GM23338 (cell line): ENCODE measurements at regions not wholly inside any gene's neighbourhood (a gene's known extent, or its start where the extent isn't known, plus 50 kb on each side); places are given as distances from the start of the nearest gene placed in this dataset.

Experiments used
- ATAC-seq: fragments of 200-7000 bp; cut with Tn5 transposase; 3 replicates; pipeline ENCODE4 v1.9.1; 2020
- DNase-seq: peaks from one replicate; pipeline ENCODE4 v3.0.0-alpha.2; 2015; ENCODE audit warnings: low spot score
- H2AFZ ChIP-seq: fragments of 200-600 bp; sonication (generic); 2 replicates; pipeline ENCODE4 v1.8.0; 2016; ENCODE audit warnings: antibody characterized with exemption, mild to moderate bottlenecking, moderate library complexity
- H3F3A ChIP-seq: fragments of 200-600 bp; sonication (generic); replicated peaks from 2 replicates; pipeline ENCODE4 v1.8.0; 2017; ENCODE audit warnings: antibody characterized with exemption, mixed run types, low read depth
- H3K27ac ChIP-seq: fragments of 200-600 bp; sonication (generic); 2 replicates; pipeline ENCODE4 v1.6.1; 2016; ENCODE audit warnings: low read depth
- H3K27me3 ChIP-seq: fragments of 200-600 bp; sonication (generic); 2 replicates; pipeline ENCODE4 v1.8.0; 2016; ENCODE audit warnings: mild to moderate bottlenecking, mixed run types, moderate library complexity; ENCODE audit not compliant: insufficient read depth
- H3K36me3 ChIP-seq: fragments of 200-600 bp; sonication (generic); 2 replicates; pipeline ENCODE4 v1.8.0; 2016; ENCODE audit warnings: mild to moderate bottlenecking; ENCODE audit not compliant: insufficient read depth
- H3K4me1 ChIP-seq: fragments of 200-600 bp; sonication (generic); 2 replicates; pipeline ENCODE4 v1.8.0; 2016; ENCODE audit warnings: mild to moderate bottlenecking, moderate library complexity; ENCODE audit not compliant: insufficient read depth
- H3K4me2 ChIP-seq: fragments of 200-600 bp; sonication (generic); 2 replicates; pipeline ENCODE4 v1.7.1; 2017; ENCODE audit warnings: mixed run types
- H3K4me3 ChIP-seq: fragments of 200-600 bp; sonication (generic); 2 replicates; pipeline ENCODE4 v1.6.1; 2016; ENCODE audit warnings: mixed run types
- H3K79me2 ChIP-seq: fragments of 200-600 bp; sonication (generic); replicated peaks from 2 replicates; pipeline ENCODE4 v1.8.0; 2017; ENCODE audit warnings: mild to moderate bottlenecking; ENCODE audit not compliant: insufficient read depth
- H3K9me2 ChIP-seq: fragments of 200-600 bp; sonication (generic); 2 replicates; pipeline ENCODE4 v1.8.0; 2017; ENCODE audit not compliant: insufficient read depth
- H4K20me1 ChIP-seq: fragments of 200-600 bp; sonication (generic); replicated peaks from 2 replicates; pipeline ENCODE4 v1.8.0; 2017; ENCODE audit warnings: mild to moderate bottlenecking; ENCODE audit not compliant: insufficient read depth
- H3K27ac Mint-ChIP-seq: 2 replicates; pipeline ENCODE4 v1.8.0; 2020; ENCODE audit warnings: inconsistent platforms, mild to moderate bottlenecking, moderate library complexity, mixed read lengths
- H3K27me3 Mint-ChIP-seq: 3 replicates; pipeline ENCODE4 v1.8.0; 2022; ENCODE audit warnings: low read depth, mild to moderate bottlenecking, moderate library complexity, mixed read lengths, inconsistent platforms; ENCODE audit not compliant: insufficient read depth, poor library complexity
- H3K36me3 Mint-ChIP-seq: 3 replicates; pipeline ENCODE4 v1.8.0; 2021; ENCODE audit warnings: low read depth, mild to moderate bottlenecking, inconsistent platforms, moderate library complexity, mixed read lengths
- H3K4me1 Mint-ChIP-seq: 3 replicates; pipeline ENCODE4 v1.8.0; 2020; ENCODE audit warnings: mild to moderate bottlenecking, inconsistent platforms, mixed read lengths
- H3K4me3 Mint-ChIP-seq: 3 replicates; pipeline ENCODE4 v1.8.0; 2021; ENCODE audit warnings: moderate library complexity, mild to moderate bottlenecking, inconsistent platforms, mixed read lengths
- H3K9me3 Mint-ChIP-seq: 3 replicates; pipeline ENCODE4 v1.8.0; 2020; ENCODE audit warnings: moderate library complexity, mild to moderate bottlenecking, inconsistent platforms, mixed read lengths
- CREB1 ChIP-seq: fragments of 250-450 bp; sonication (Bioruptor Pico); IDR thresholded peaks from 2 replicates; pipeline ENCODE4 v1.5.0; 2020; ENCODE audit warnings: low read depth, mild to moderate bottlenecking, moderate library complexity
- EZH2 ChIP-seq: fragments of 200-600 bp; sonication (generic); IDR thresholded peaks from one replicate; pipeline ENCODE4 v1.8.0; 2017; ENCODE audit warnings: antibody characterized with exemption, mild to moderate bottlenecking, low read depth; ENCODE audit not compliant: unreplicated experiment
- EZH2phosphoT487 ChIP-seq: fragments of 200-600 bp; sonication (generic); IDR thresholded peaks from one replicate; pipeline ENCODE4 v1.8.1; 2018; ENCODE audit warnings: antibody characterized with exemption; ENCODE audit not compliant: unreplicated experiment
- JUNB ChIP-seq: IDR thresholded peaks from one replicate; pipeline ENCODE4 v1.6.1; 2016; ENCODE audit warnings: antibody characterized with exemption; ENCODE audit not compliant: unreplicated experiment
- POLR2AphosphoS5 ChIP-seq: IDR thresholded peaks from 2 replicates; pipeline ENCODE4 v1.6.1; 2016; ENCODE audit warnings: antibody characterized with exemption, low read depth
- STAT1 ChIP-seq: IDR thresholded peaks from one replicate; pipeline ENCODE4 v1.6.1; 2016; ENCODE audit warnings: antibody characterized with exemption; ENCODE audit not compliant: unreplicated experiment
- ZNF114 ChIP-seq: fragments of 250-450 bp; sonication (Bioruptor Pico); IDR thresholded peaks from 2 replicates; pipeline ENCODE4 v1.5.0; 2020; ENCODE audit warnings: mild to moderate bottlenecking, moderate library complexity
- ZNF331 ChIP-seq: fragments of 250-450 bp; sonication (Bioruptor Pico); IDR thresholded peaks from 2 replicates; pipeline ENCODE4 v1.5.0; 2020; ENCODE audit warnings: low read depth, mild to moderate bottlenecking, moderate library complexity
- TF ChIP-seq, protein P1 (sequence below): IDR thresholded peaks from 2 replicates; pipeline ENCODE4 v1.6.1; 2016; ENCODE audit warnings: antibody characterized with exemption
- TF ChIP-seq, protein P2 (sequence below): fragments of 250-450 bp; sonication (Bioruptor Pico); IDR thresholded peaks from 2 replicates; pipeline ENCODE4 v1.5.0; 2020; ENCODE audit warnings: mild to moderate bottlenecking, moderate library complexity
- TF ChIP-seq, protein P3 (sequence below): IDR thresholded peaks from one replicate; pipeline ENCODE4 v1.6.1; 2018; ENCODE audit warnings: antibody characterized with exemption; ENCODE audit not compliant: unreplicated experiment

DNA sequence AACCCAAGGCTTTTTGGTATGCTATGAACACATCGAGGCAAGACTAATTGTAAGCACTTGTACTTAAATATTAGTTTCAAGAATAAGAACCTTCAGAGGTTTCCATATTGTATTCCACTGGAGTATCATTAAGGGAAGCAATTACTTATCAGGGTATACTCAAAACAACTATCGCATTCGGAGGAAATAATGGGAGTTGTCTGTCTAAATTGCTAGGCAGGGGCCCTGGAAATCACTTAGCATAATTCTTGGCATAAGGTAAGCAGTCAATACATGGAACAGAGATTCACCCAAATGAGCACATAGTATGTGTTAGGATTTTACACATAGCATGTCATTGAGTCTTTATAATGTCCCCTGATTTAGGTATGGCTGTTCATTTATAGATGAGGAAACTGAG is 249.4 kb downstream of the DHX15 start:
- no peaks in the 10 kb centered on the region for H3F3A ChIP-seq
- TF ChIP-seq CREB1 (CRISPR knock-in tag) (no peak), EZH2phosphoT487 (no peak), STAT1 (no peak), JUNB (no peak), ZNF331 (CRISPR knock-in tag) (no peak), POLR2AphosphoS5 (no peak), EZH2 (no peak), ZNF114 (CRISPR knock-in tag) (no peak)
- TF ChIP-seq, protein P1, sequence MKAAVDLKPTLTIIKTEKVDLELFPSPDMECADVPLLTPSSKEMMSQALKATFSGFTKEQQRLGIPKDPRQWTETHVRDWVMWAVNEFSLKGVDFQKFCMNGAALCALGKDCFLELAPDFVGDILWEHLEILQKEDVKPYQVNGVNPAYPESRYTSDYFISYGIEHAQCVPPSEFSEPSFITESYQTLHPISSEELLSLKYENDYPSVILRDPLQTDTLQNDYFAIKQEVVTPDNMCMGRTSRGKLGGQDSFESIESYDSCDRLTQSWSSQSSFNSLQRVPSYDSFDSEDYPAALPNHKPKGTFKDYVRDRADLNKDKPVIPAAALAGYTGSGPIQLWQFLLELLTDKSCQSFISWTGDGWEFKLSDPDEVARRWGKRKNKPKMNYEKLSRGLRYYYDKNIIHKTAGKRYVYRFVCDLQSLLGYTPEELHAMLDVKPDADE = no peak
- TF ChIP-seq, protein P2, sequence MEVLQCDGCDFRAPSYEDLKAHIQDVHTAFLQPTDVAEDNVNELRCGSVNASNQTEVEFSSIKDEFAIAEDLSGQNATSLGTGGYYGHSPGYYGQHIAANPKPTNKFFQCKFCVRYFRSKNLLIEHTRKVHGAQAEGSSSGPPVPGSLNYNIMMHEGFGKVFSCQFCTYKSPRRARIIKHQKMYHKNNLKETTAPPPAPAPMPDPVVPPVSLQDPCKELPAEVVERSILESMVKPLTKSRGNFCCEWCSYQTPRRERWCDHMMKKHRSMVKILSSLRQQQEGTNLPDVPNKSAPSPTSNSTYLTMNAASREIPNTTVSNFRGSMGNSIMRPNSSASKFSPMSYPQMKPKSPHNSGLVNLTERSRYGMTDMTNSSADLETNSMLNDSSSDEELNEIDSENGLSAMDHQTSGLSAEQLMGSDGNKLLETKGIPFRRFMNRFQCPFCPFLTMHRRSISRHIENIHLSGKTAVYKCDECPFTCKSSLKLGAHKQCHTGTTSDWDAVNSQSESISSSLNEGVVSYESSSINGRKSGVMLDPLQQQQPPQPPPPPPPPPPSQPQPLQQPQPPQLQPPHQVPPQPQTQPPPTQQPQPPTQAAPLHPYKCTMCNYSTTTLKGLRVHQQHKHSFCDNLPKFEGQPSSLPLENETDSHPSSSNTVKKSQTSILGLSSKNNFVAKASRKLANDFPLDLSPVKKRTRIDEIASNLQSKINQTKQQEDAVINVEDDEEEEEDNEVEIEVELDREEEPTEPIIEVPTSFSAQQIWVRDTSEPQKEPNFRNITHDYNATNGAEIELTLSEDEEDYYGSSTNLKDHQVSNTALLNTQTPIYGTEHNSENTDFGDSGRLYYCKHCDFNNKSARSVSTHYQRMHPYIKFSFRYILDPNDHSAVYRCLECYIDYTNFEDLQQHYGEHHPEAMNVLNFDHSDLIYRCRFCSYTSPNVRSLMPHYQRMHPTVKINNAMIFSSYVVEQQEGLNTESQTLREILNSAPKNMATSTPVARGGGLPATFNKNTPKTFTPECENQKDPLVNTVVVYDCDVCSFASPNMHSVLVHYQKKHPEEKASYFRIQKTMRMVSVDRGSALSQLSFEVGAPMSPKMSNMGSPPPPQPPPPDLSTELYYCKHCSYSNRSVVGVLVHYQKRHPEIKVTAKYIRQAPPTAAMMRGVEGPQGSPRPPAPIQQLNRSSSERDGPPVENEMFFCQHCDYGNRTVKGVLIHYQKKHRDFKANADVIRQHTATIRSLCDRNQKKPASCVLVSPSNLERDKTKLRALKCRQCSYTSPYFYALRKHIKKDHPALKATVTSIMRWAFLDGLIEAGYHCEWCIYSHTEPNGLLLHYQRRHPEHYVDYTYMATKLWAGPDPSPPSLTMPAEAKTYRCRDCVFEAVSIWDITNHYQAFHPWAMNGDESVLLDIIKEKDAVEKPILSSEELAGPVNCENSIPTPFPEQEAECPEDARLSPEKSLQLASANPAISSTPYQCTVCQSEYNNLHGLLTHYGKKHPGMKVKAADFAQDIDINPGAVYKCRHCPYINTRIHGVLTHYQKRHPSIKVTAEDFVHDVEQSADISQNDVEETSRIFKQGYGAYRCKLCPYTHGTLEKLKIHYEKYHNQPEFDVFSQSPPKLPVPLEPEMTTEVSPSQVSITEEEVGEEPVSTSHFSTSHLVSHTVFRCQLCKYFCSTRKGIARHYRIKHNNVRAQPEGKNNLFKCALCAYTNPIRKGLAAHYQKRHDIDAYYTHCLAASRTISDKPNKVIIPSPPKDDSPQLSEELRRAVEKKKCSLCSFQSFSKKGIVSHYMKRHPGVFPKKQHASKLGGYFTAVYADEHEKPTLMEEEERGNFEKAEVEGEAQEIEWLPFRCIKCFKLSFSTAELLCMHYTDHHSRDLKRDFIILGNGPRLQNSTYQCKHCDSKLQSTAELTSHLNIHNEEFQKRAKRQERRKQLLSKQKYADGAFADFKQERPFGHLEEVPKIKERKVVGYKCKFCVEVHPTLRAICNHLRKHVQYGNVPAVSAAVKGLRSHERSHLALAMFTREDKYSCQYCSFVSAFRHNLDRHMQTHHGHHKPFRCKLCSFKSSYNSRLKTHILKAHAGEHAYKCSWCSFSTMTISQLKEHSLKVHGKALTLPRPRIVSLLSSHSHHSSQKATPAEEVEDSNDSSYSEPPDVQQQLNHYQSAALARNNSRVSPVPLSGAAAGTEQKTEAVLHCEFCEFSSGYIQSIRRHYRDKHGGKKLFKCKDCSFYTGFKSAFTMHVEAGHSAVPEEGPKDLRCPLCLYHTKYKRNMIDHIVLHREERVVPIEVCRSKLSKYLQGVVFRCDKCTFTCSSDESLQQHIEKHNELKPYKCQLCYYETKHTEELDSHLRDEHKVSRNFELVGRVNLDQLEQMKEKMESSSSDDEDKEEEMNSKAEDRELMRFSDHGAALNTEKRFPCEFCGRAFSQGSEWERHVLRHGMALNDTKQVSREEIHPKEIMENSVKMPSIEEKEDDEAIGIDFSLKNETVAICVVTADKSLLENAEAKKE = no peak
- TF ChIP-seq, protein P3, sequence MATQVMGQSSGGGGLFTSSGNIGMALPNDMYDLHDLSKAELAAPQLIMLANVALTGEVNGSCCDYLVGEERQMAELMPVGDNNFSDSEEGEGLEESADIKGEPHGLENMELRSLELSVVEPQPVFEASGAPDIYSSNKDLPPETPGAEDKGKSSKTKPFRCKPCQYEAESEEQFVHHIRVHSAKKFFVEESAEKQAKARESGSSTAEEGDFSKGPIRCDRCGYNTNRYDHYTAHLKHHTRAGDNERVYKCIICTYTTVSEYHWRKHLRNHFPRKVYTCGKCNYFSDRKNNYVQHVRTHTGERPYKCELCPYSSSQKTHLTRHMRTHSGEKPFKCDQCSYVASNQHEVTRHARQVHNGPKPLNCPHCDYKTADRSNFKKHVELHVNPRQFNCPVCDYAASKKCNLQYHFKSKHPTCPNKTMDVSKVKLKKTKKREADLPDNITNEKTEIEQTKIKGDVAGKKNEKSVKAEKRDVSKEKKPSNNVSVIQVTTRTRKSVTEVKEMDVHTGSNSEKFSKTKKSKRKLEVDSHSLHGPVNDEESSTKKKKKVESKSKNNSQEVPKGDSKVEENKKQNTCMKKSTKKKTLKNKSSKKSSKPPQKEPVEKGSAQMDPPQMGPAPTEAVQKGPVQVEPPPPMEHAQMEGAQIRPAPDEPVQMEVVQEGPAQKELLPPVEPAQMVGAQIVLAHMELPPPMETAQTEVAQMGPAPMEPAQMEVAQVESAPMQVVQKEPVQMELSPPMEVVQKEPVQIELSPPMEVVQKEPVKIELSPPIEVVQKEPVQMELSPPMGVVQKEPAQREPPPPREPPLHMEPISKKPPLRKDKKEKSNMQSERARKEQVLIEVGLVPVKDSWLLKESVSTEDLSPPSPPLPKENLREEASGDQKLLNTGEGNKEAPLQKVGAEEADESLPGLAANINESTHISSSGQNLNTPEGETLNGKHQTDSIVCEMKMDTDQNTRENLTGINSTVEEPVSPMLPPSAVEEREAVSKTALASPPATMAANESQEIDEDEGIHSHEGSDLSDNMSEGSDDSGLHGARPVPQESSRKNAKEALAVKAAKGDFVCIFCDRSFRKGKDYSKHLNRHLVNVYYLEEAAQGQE = no peak
- Mint-ChIP-seq H3K27ac (no peak overlapping the region), H3K27me3 (no peaks in the 10 kb centered on the region), H3K4me3 (no peak overlapping the region), H3K4me1 (peaks cover 16% of the 10 kb centered on the region), H3K9me3 (no peaks in the 10 kb centered on the region; the same call in 2 of the 3 replicates), H3K36me3 (peaks cover 7% of the 10 kb centered on the region; the same call in 2 of the 3 replicates)
- H3K9me2 ChIP-seq = no peaks in the 10 kb centered on the region; the same call in 1 of the 2 replicates
- H3K27me3 ChIP-seq = no peaks in the 10 kb centered on the region
- DNase-seq (no peak), ATAC-seq (no peak)
- no peak overlapping the region for H2AFZ ChIP-seq
- peaks cover 21% of the 10 kb centered on the region for H4K20me1 ChIP-seq
- H3K4me2 ChIP-seq = no peak overlapping the region
- no peak overlapping the region for H3K27ac ChIP-seq
- peaks cover 9% of the 10 kb centered on the region for H3K79me2 ChIP-seq
- no peak overlapping the region for H3K4me3 ChIP-seq
- H3K36me3 ChIP-seq = peaks cover 22% of the 10 kb centered on the region
- peaks cover 12% of the 10 kb centered on the region; the same call in 1 of the 2 replicates for H3K4me1 ChIP-seq
